ENCODE measurements at regions not wholly inside any gene's neighbourhood (a gene's known extent, or its start where the extent isn't known, plus 50 kb on each side); places are given as distances from the start of the nearest gene placed in this dataset.

GRCh38 chr5:103345461-103345860 is 86.9 kb downstream of the MACIR start:
- DNase-seq = no peak

GRCh38 chr5:103340717-103341388 is 82.3 kb downstream of the MACIR start:
- no peak for DNase-seq

GRCh38 chr5:103340132-103340531 is 81.6 kb downstream of the MACIR start:
- DNase-seq = no peak

- no peak for DNase-seq
Measured at GRCh38 chr5:103336941-103337340, 78.4 kb downstream of the MACIR start.

- no peak for DNase-seq
Measured at GRCh38 chr5:103333376-103333775, 74.8 kb downstream of the MACIR start.

- no peak for DNase-seq
Measured at GRCh38 chr5:103330875-103331274, 72.3 kb downstream of the MACIR start.
